ENCODE measurements at regions not wholly inside any gene's neighbourhood (a gene's known extent, or its start where the extent isn't known, plus 50 kb on each side); places are given as distances from the start of the nearest gene placed in this dataset.

GRCh38 chr20:61104232-61104631 is 147.8 kb upstream of the CDH4 start:
- no peak overlapping the region for H4K91ac ChIP-seq (ENCODE audit: insufficient read depth, low read depth, low read length)
- in situ Hi-C loops (cut with MboI; ENCODE audit: low sequenced_read_pairs) (loop anchor here (25.0 kb wide), 1 partner anchor 892 kb away; no protein-coding TSS in a partner anchor), dilution Hi-C loops (cut with HindIII; ENCODE audit: low sequenced_read_pairs, unreplicated experiment) (no loop called here), intact Hi-C loops (cut with micrococcal nuclease) (no loop called here)
- H2BK5ac ChIP-seq (ENCODE audit: low read depth, low read length, poor library complexity, severe bottlenecking): no peak overlapping the region
- H3K79me1 ChIP-seq (ENCODE audit: low read depth in 1 of 2, low read length in 2 of 2): no peaks in the 10 kb centered on the region
- no peak overlapping the region for H3K56ac ChIP-seq (ENCODE audit: extremely low read depth, insufficient read depth, low read length)
- no peak overlapping the region for H4K8ac ChIP-seq (ENCODE audit: low read depth in 2 of 2, low read length in 2 of 2)
- POLR2A ChIA-PET (ENCODE audit: unreplicated experiment): no interaction called here
- H2AK9ac ChIP-seq (replicated peaks; ENCODE audit: low read depth, low read length, poor library complexity): no peak overlapping the region
- H3K18ac ChIP-seq (ENCODE audit: low read depth, low read length): no peak overlapping the region
- TF ChIP-seq MXI1 (IDR thresholded peaks at IDR 0.05; ENCODE audit: borderline replicate concordance, low read depth, low read length) (no peak), CEBPB (IDR thresholded peaks at IDR 0.05; ENCODE audit: low read depth, low read length) (no peak), USF2 (IDR thresholded peaks at IDR 0.05; ENCODE audit: low read depth, low read length) (no peak), RAD21 (IDR thresholded peaks at IDR 0.05; ENCODE audit: low read length) (no peak), MAFK (IDR thresholded peaks at IDR 0.05; ENCODE audit: low read depth, low read length) (no peak), POLR2A (IDR thresholded peaks at IDR 0.05; ENCODE audit: low read depth, low read length) (no peak), BHLHE40 (IDR thresholded peaks at IDR 0.05; ENCODE audit: low read depth, low read length) (no peak), NFE2L2 (IDR thresholded peaks at IDR 0.05; ENCODE audit: low read depth, low read length) (no peak), RFX5 (IDR thresholded peaks at IDR 0.05; ENCODE audit: low read depth, low read length) (no peak), CTCF (conservative IDR thresholded peaks at IDR 0.05; ENCODE audit: low read depth, low read length) (no peak)
- H3K4me2 ChIP-seq (ENCODE audit: low read depth, low read length): no peak overlapping the region
- no peaks in the 10 kb centered on the region for H4K20me1 ChIP-seq (ENCODE audit: insufficient read depth, low read length)
- H3K4me3 ChIP-seq (ENCODE audit: insufficient read depth, low read depth, low read length): no peak overlapping the region
- no peak overlapping the region for H3K4ac ChIP-seq (ENCODE audit: low read depth, low read length)
- 68% methylated on average over 2 of the region's 5 CpGs; no CpG with 5 or more reads in 1 of the 2 experiments for WGBS, 2 experiments (ENCODE audit: extremely low coverage in 2 of 2, insufficient read length in 1 of 2)
- H3K36me3 ChIP-seq (ENCODE audit: control insufficient read depth, insufficient read depth, low read length): no peaks in the 10 kb centered on the region
- H2BK120ac ChIP-seq (ENCODE audit: low read depth, low read length): no peak overlapping the region
- no peaks in the 10 kb centered on the region for H3K9me1 ChIP-seq (ENCODE audit: insufficient read depth, low read length)
- H2BK15ac ChIP-seq (ENCODE audit: low read depth, low read length): no peak overlapping the region
- H2BK20ac ChIP-seq (ENCODE audit: low read depth, low read length): no peak overlapping the region
- H2AFZ ChIP-seq (replicated peaks; ENCODE audit: low read length, poor library complexity): no peak overlapping the region
- DNase-seq: no peak
- no TSS peak for BruUV-seq (replicated peaks)
- H3K9me3 ChIP-seq (ENCODE audit: control insufficient read depth, insufficient read depth, low read length): no peaks in the 10 kb centered on the region
- CTCF ChIA-PET: interaction anchor here (1.2 kb wide), 1 partner anchor 13 kb away, joined by 3 read pairs; no protein-coding TSS in a partner anchor
- no peak overlapping the region for H2AK5ac ChIP-seq (ENCODE audit: low read depth, low read length)
- H3K4me1 ChIP-seq (ENCODE audit: control insufficient read depth, insufficient read depth, low read length): no peaks in the 10 kb centered on the region
- H3K23ac ChIP-seq (ENCODE audit: low read depth, low read length): no peak overlapping the region
- ATAC-seq (ENCODE audit: low read depth): no peak
- no peak overlapping the region for H4K5ac ChIP-seq (ENCODE audit: low read depth, low read length)
- H3K27me3 ChIP-seq (ENCODE audit: control insufficient read depth, insufficient read depth, low read length): peaks cover 8% of the 10 kb centered on the region
- no peak overlapping the region for H3K14ac ChIP-seq (replicated peaks; ENCODE audit: low read depth, low read length)
- H3K27ac ChIP-seq (ENCODE audit: insufficient read depth, low read length): no peak overlapping the region
- no peak overlapping the region for H3K9ac ChIP-seq (ENCODE audit: low read depth, low read length)
